ENCODE measurements at regions not wholly inside any gene's neighbourhood (a gene's known extent, or its start where the extent isn't known, plus 50 kb on each side); places are given as distances from the start of the nearest gene placed in this dataset.

- peak; percentile 95 for DNase-seq (ENCODE audit: low read depth)
- in situ Hi-C loops (cut with HindIII; ENCODE audit: low pct_unique_long_range_greater_than_20kb, low sequenced_read_pairs), result no loop called here
Measured at GRCh38 chr2:188050726-188051125, 240.9 kb upstream of the GULP1 start.

GRCh38 chr2:188051706-188052105, 240.0 kb upstream of the GULP1 start:
- in situ Hi-C loops (cut with HindIII; ENCODE audit: low pct_unique_long_range_greater_than_20kb, low sequenced_read_pairs), result no loop called here
- no peak for DNase-seq (ENCODE audit: low read depth)

- in situ Hi-C loops (cut with HindIII; ENCODE audit: low pct_unique_long_range_greater_than_20kb, low sequenced_read_pairs), result no loop called here
- no peak for DNase-seq (ENCODE audit: low read depth)
Measured at GRCh38 chr2:188065386-188065785, 226.3 kb upstream of the GULP1 start.

GRCh38 chr2:188068093-188068492, 223.6 kb upstream of the GULP1 start:
- peak; percentile 31 for DNase-seq (ENCODE audit: low read depth)
- in situ Hi-C loops (cut with HindIII; ENCODE audit: low pct_unique_long_range_greater_than_20kb, low sequenced_read_pairs), result no loop called here

DNA sequence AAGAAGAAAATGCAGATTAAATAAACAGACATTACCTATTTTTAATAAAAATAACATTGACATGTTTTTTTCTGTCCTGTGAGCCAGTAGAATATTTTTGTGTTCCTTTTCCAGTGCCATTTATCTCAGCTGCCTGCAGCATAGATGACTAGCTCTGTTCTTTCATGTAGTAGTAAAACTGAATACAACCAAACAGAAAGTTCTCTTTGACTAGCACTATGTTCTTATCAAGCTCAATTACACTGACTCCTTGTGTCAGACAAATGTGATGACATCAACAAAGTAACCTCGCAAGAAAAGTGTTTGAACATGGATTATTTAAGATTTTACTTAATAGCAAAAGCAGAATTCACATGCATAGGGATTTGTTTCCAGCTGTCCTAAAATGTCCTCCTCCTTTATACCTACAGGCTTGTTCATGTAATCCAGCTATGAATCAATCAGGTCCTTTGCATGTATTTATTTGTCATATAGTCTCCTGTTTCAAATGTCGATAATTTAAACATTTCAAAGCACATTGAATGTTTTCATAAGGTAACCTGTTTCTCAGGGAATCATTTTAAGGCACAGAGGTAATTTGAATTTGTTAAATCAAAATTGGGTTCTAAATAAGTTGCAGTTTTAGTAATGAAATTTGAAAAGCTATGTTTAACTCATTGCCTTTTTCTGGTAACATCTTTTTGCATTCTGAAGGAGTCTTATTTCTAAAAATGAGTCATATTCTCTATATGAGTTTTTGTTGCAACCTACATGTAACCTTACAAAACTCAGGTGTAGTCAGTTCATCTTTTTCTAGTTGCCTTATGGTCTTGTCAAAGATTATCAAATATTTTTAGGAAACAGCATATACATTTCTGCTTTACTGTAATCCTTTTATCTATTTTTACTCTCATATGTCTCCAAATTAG, 215.3 kb upstream of the GULP1 start:
- DNase-seq (ENCODE audit: low read depth), result no peak

DNA sequence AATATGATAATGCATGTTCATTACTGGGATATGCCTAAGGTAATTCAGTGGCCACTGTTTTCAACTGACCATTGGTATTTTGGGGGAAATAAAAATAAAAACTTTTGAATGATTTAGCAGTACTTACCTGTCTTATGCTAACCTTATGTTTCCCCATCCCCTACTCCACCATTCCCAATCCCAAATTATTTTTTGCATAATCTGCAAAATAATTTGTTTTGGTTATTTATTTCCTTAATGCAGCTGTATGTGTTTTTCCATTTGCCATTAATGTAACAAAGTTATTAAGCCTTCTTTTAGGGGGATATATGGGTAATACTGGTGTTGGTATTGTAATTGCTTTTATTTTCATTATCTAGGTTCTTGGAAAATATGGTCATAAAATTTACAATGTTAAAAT, 213.9 kb upstream of the GULP1 start:
- in situ Hi-C loops (cut with HindIII; ENCODE audit: low pct_unique_long_range_greater_than_20kb, low sequenced_read_pairs), result no loop called here
- DNase-seq (ENCODE audit: low read depth), result no peak

More for the DNA sequence above, 215.3 kb upstream of the GULP1 start:
- in situ Hi-C loops (cut with HindIII; ENCODE audit: low pct_unique_long_range_greater_than_20kb, low sequenced_read_pairs), result no loop called here

DNA sequence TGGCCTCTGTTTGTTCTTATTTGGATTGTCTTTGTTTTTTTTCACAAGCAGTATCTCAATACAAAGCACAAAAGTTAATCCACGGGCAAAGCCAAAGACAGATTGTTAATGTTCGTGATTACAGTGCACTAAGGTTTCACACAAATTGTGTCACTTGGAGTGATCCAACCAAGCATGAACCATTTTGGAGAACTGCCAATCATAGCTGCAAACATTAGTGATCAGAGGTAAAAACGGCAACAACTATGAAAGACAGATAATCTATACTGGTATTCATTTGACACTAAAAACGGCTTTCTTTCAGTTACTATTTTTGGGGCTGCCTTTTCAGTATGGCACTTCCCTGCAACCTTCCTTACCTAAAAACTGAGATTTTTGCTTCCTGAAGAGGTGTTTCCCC, 213.1 kb upstream of the GULP1 start:
- no peak for DNase-seq (ENCODE audit: low read depth)
- in situ Hi-C loops (cut with HindIII; ENCODE audit: low pct_unique_long_range_greater_than_20kb, low sequenced_read_pairs), result no loop called here

DNA sequence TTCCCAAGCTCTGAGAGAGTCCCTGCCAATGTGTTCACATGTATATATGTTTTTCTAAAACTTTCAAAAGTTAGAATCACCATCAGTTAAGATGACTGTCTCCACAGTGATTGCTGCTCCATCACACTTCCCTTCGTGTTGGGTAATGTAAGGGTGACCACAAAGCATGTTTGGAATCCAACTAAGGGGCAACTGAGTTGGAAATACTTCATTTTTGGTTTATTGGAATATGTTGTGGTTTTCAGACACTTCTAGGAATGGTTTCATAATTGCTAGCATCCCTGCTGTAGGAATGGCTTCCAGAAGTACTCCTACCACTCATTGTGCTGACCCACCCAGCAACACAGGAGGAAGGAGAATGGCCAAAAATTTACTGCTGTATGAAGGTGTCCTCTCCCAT, 212.5 kb upstream of the GULP1 start:
- in situ Hi-C loops (cut with HindIII; ENCODE audit: low pct_unique_long_range_greater_than_20kb, low sequenced_read_pairs), result no loop called here
- peak; percentile 29 for DNase-seq (ENCODE audit: low read depth)

DNA sequence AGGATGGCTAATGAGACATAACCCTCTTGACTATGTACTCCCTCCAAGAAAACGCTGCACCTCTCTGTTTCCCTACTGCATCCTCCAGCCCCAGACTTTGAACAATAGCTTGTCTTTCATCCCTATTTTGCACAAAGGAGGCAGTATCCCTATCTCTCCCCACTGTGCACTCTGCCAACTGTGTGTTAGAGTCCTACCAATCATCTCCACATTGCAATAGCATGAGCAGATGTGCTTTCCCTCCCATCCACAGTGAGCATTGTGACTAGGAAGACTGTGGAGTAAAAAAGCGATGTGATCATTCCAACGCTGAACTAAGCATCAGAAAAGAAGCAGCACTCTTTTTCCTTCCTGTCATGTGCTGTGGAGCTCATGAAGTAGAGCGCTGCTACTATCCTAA, 206.3 kb upstream of the GULP1 start:
- in situ Hi-C loops (cut with HindIII; ENCODE audit: low pct_unique_long_range_greater_than_20kb, low sequenced_read_pairs), result no loop called here

DNA sequence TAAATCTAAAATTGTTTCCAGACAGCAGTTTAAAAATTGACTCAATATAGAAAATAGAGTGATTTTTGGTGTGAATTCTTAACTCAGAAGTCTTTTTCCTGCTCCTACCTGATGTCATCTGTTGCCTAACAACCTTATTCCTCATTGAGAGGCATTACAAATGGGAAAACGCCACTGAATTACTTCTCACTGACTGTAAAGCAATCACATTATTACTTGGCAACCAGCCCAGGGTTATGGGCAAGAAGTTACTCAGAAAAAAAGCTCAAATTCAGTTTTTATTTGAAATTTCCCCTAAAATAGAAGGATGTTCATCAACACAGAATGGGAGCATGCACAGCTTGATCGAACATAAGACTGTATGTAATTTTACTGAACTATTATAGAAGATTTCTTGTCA, 201.8 kb upstream of the GULP1 start:
- in situ Hi-C loops (cut with HindIII; ENCODE audit: low pct_unique_long_range_greater_than_20kb, low sequenced_read_pairs), result no loop called here
- DNase-seq (ENCODE audit: low read depth), result no peak

More for the DNA sequence above, 206.3 kb upstream of the GULP1 start:
- no peak for DNase-seq (ENCODE audit: low read depth)

- in situ Hi-C loops (cut with HindIII; ENCODE audit: low pct_unique_long_range_greater_than_20kb, low sequenced_read_pairs), result no loop called here
- no peak for DNase-seq (ENCODE audit: low read depth)
Measured at GRCh38 chr2:188091220-188091619, 200.5 kb upstream of the GULP1 start.

GRCh38 chr2:188092734-188093133, 198.9 kb upstream of the GULP1 start:
- DNase-seq (ENCODE audit: low read depth), result no peak
- in situ Hi-C loops (cut with HindIII; ENCODE audit: low pct_unique_long_range_greater_than_20kb, low sequenced_read_pairs), result no loop called here

DNA sequence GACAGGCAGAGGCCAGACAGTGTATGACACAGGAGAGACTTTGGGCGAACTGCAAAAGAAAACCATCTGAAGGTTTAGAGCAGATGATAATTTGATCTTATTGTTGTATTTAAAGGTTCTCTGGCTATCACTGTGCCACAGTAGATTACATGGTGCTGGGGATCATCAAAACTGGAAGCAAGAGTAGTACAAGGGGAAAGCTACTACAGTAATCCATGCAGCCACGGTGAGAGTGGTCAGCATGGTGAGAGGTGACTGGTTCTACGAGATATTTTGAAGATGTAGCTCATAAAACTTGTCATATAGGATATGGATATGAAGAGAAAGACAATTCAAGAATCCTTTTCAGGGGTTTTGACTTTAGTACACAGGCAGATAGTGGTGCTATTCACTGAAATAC, 194.8 kb upstream of the GULP1 start:
- in situ Hi-C loops (cut with HindIII; ENCODE audit: low pct_unique_long_range_greater_than_20kb, low sequenced_read_pairs), result no loop called here
- no peak for DNase-seq (ENCODE audit: low read depth)

GRCh38 chr2:188102881-188103280, 188.8 kb upstream of the GULP1 start:
- in situ Hi-C loops (cut with HindIII; ENCODE audit: low pct_unique_long_range_greater_than_20kb, low sequenced_read_pairs), result no loop called here
- no peak for DNase-seq (ENCODE audit: low read depth)

- no peak for DNase-seq (ENCODE audit: low read depth)
- in situ Hi-C loops (cut with HindIII; ENCODE audit: low pct_unique_long_range_greater_than_20kb, low sequenced_read_pairs), result no loop called here
Measured at GRCh38 chr2:188114014-188114413, 177.7 kb upstream of the GULP1 start.

DNA sequence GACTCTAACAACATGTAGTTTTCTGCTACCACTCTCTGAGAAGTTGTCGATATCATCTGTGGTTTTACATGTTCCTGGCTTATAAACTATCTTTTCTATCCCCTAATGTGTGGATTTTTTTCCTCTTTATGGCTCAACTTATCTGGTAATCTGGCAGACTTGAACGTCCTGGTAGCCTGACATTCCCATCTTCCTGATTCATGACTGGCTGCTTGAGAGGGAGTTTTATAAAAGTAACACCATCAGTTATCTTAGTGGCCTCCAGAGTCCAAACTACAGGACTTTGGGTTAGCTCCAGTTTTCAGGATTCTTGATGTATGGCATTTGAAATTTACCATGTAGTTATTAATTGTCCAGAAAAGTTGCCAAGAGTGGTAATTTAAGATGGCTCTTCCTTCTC, 174.0 kb upstream of the GULP1 start:
- in situ Hi-C loops (cut with HindIII; ENCODE audit: low pct_unique_long_range_greater_than_20kb, low sequenced_read_pairs), result no loop called here
- DNase-seq (ENCODE audit: low read depth), result no peak

GRCh38 chr2:188118431-188118830, 173.2 kb upstream of the GULP1 start:
- DNase-seq (ENCODE audit: low read depth), result no peak
- in situ Hi-C loops (cut with HindIII; ENCODE audit: low pct_unique_long_range_greater_than_20kb, low sequenced_read_pairs), result no loop called here

DNA sequence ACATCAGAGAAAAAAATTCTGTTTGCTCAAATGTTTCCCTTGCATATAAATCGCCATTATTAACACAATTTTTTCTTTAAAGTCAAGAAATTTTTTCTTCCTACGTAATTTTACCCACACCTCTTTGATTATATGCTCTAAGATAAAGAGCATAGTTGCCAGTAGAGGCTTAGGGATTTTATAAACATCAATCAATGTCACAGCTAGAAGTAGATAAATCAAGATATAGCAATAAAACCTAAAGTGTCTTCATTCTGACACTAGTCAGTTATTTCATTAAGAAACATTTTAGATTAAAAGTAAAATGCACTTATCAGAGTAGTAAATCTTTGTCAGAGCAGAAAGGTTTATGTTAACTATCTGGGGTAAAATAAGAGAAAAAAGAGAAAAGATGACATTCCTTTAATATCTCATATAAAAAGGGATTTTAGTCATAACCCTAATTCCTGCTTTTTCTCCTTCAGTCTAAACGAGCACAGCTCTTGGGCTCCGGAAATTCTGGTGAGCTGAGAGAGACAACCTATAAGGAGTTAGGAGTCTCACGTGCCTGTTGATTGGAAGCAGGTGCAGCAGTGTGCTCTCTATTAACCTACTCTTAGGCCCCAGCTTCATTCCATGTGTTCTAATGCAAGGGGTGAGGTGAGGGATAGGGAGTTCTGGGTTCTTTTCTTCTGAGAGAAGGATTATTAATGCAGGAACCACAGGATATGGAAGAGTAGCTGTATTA, 172.4 kb upstream of the GULP1 start:
- DNase-seq (ENCODE audit: low read depth), result no peak
- in situ Hi-C loops (cut with HindIII; ENCODE audit: low pct_unique_long_range_greater_than_20kb, low sequenced_read_pairs), result no loop called here

GRCh38 chr2:188122985-188123384, 168.7 kb upstream of the GULP1 start:
- DNase-seq (ENCODE audit: low read depth), result no peak
- in situ Hi-C loops (cut with HindIII; ENCODE audit: low pct_unique_long_range_greater_than_20kb, low sequenced_read_pairs), result no loop called here

DNA sequence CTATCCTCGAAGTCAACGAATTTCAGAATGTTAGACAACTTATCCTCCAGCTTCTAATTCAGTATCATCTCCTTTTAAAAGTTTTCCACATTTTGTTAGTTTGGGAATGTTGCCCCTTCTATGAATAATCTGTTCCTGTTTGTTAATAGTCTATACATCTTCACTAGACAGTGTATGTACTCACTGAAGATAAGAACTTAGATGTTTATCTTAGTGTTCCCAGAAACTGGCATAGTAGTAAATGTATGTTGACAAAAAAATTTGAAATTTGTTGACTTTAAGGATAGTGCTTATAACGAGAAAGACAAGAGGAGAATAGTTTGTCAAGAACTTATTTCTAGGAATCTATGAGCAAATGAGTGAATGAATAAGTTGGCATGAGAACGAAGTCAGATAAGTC, 162.0 kb upstream of the GULP1 start:
- DNase-seq (ENCODE audit: low read depth), result no peak
- in situ Hi-C loops (cut with HindIII; ENCODE audit: low pct_unique_long_range_greater_than_20kb, low sequenced_read_pairs), result no loop called here
